Keratinocyte (primary cell): ENCODE measurements at regions not wholly inside any gene's neighbourhood (a gene's known extent, or its start where the extent isn't known, plus 50 kb on each side); places are given as distances from the start of the nearest gene placed in this dataset.

Experiments used
- DNase-seq: peaks from one replicate; pipeline ENCODE4 v3.0.0-alpha.2; 2011; ENCODE audit warnings: low read depth, missing footprints, low spot score
- FAIRE-seq: peaks from 2 replicates; lab custom pipeline; 2011; peaks lifted over from hg19 to GRCh38; lab: Jason Lieb, UNC
- H2AFZ ChIP-seq: 2 replicates; pipeline ENCODE4 v1.6.0; 2012; ENCODE audit warnings: low read length, control low read depth, inconsistent platforms; ENCODE audit not compliant: control insufficient read depth
- H3K27ac ChIP-seq: 2 replicates; pipeline ENCODE4 v1.5.1; 2011; ENCODE audit warnings: low read length; ENCODE audit not compliant: control insufficient read depth, insufficient read depth
- H3K27me3 ChIP-seq: 3 replicates; pipeline ENCODE4 v1.6.0; 2011; ENCODE audit warnings: low read length; ENCODE audit not compliant: control insufficient read depth, insufficient read depth; ENCODE audit errors: extremely low read depth
- H3K36me3 ChIP-seq, 2 experiments: 2 replicates in 1 of 2; 3 replicates in 1 of 2; pipeline ENCODE4 v1.5.1; 2011; ENCODE audit warnings: low read length in 2 of 2, mild to moderate bottlenecking in 1 of 2; ENCODE audit not compliant: control insufficient read depth in 2 of 2, insufficient read depth in 2 of 2; ENCODE audit errors: extremely low read depth in 1 of 2
- H3K4me1 ChIP-seq: 3 replicates; pipeline ENCODE4 v1.5.1; 2011; ENCODE audit warnings: low read length; ENCODE audit not compliant: control insufficient read depth, insufficient read depth; ENCODE audit errors: extremely low read depth
- H3K4me2 ChIP-seq: 3 replicates; pipeline ENCODE4 v1.6.0; 2011; ENCODE audit warnings: low read depth, low read length; ENCODE audit not compliant: control insufficient read depth, insufficient read depth; ENCODE audit errors: extremely low read depth
- H3K4me3 ChIP-seq, 3 experiments: fragments of 200-600 bp in 1 of 3; sonication (generic) in 1 of 3; 2 replicates in 2 of 3; 3 replicates in 1 of 3; pipeline ENCODE4 v1.5.1; 2011 to 2016; ENCODE audit warnings: low read length in 3 of 3, mild to moderate bottlenecking in 3 of 3, control low read depth in 2 of 3, inconsistent platforms in 1 of 3, low read depth in 1 of 3, mixed read lengths in 1 of 3, mixed run types in 1 of 3, moderate library complexity in 1 of 3; ENCODE audit not compliant: control insufficient read depth in 2 of 3, insufficient read depth in 2 of 3; ENCODE audit errors: extremely low read depth in 1 of 3
- H3K79me2 ChIP-seq: 2 replicates; pipeline ENCODE4 v1.6.0; 2012; ENCODE audit warnings: low read length; ENCODE audit not compliant: control insufficient read depth, insufficient read depth
- H3K9ac ChIP-seq: 3 replicates; pipeline ENCODE4 v1.6.0; 2011; ENCODE audit warnings: low read length; ENCODE audit not compliant: control insufficient read depth, insufficient read depth; ENCODE audit errors: extremely low read depth
- H3K9me1 ChIP-seq: 3 replicates; pipeline ENCODE4 v1.6.0; 2011; ENCODE audit warnings: low read length; ENCODE audit not compliant: control insufficient read depth, insufficient read depth; ENCODE audit errors: extremely low read depth
- H3K9me3 ChIP-seq: 2 replicates; pipeline ENCODE4 v1.5.1; 2012; ENCODE audit warnings: low read depth, low read length; ENCODE audit not compliant: control insufficient read depth
- H4K20me1 ChIP-seq: 3 replicates; pipeline ENCODE4 v1.6.0; 2011; ENCODE audit warnings: low read length; ENCODE audit not compliant: control insufficient read depth, insufficient read depth; ENCODE audit errors: extremely low read depth
- dilution Hi-C: fragments of 300-500 bp; cut with MboI; formaldehyde crosslinking; loops from one replicate; pipeline ENCODE4 v1.7.0; 2020; ENCODE audit warnings: low sequenced_read_pairs; ENCODE audit not compliant: extremely low pct_ligation_motif_present
- TF ChIP-seq, protein P1 (sequence below), 3 experiments: IDR thresholded peaks in 1 of 3; conservative IDR thresholded peaks in 1 of 3; optimal IDR thresholded peaks in 1 of 3; 2 replicates in 2 of 3; 3 replicates in 1 of 3; pipeline versions ENCODE3 to v1.5.1; 2011; ENCODE audit warnings: low read length in 3 of 3, mild to moderate bottlenecking in 3 of 3, moderate library complexity in 2 of 3, control low read depth in 1 of 3, inconsistent platforms in 1 of 3; ENCODE audit not compliant: insufficient read depth in 2 of 3; ENCODE audit errors: extremely low read depth in 1 of 3

GRCh38 chr6:95109212-95109611 lies 468.1 kb upstream of the MANEA start:
- Histone ChIP-seq H3K9ac (no peak overlapping the region), H3K79me2 (no peaks in the 10 kb centered on the region), H3K27me3 (no peaks in the 10 kb centered on the region), H3K9me1 (no peaks in the 10 kb centered on the region), H4K20me1 (no peaks in the 10 kb centered on the region), H3K27ac (no peak overlapping the region), H3K4me1 (no peaks in the 10 kb centered on the region), H2AFZ (no peak overlapping the region), H3K9me3 (no peaks in the 10 kb centered on the region), H3K4me2 (no peak overlapping the region), H3K4me3 (no peak overlapping the region), H3K36me3 (no peaks in the 10 kb centered on the region)
- TF ChIP-seq, protein P1, sequence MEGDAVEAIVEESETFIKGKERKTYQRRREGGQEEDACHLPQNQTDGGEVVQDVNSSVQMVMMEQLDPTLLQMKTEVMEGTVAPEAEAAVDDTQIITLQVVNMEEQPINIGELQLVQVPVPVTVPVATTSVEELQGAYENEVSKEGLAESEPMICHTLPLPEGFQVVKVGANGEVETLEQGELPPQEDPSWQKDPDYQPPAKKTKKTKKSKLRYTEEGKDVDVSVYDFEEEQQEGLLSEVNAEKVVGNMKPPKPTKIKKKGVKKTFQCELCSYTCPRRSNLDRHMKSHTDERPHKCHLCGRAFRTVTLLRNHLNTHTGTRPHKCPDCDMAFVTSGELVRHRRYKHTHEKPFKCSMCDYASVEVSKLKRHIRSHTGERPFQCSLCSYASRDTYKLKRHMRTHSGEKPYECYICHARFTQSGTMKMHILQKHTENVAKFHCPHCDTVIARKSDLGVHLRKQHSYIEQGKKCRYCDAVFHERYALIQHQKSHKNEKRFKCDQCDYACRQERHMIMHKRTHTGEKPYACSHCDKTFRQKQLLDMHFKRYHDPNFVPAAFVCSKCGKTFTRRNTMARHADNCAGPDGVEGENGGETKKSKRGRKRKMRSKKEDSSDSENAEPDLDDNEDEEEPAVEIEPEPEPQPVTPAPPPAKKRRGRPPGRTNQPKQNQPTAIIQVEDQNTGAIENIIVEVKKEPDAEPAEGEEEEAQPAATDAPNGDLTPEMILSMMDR (optimal IDR thresholded peaks at IDR 0.05 in 1 of 3, IDR thresholded peaks at IDR 0.05 in 1 of 3, conservative IDR thresholded peaks at IDR 0.05 in 1 of 3; ENCODE audit: extremely low read depth in 1 of 3, insufficient read depth in 2 of 3, low read length in 3 of 3): no peak
- DNase-seq: no peak
- no peak for FAIRE-seq
- dilution Hi-C loops: no loop called here

GRCh38 chr6:95110767-95111166 lies 466.6 kb upstream of the MANEA start:
- no peak overlapping the region for H3K9ac ChIP-seq
- no peak for DNase-seq
- H3K27ac ChIP-seq: no peak overlapping the region
- H3K79me2 ChIP-seq: no peaks in the 10 kb centered on the region
- H3K9me3 ChIP-seq: no peaks in the 10 kb centered on the region
- H4K20me1 ChIP-seq: no peaks in the 10 kb centered on the region
- dilution Hi-C loops: no loop called here
- H3K9me1 ChIP-seq: no peaks in the 10 kb centered on the region
- H3K4me3 ChIP-seq: no peak overlapping the region
- FAIRE-seq: no peak
- H3K4me1 ChIP-seq: no peaks in the 10 kb centered on the region
- no peaks in the 10 kb centered on the region for H3K27me3 ChIP-seq
- TF ChIP-seq, protein P1 (optimal IDR thresholded peaks at IDR 0.05 in 1 of 3, IDR thresholded peaks at IDR 0.05 in 1 of 3, conservative IDR thresholded peaks at IDR 0.05 in 1 of 3; ENCODE audit: extremely low read depth in 1 of 3, insufficient read depth in 2 of 3, low read length in 3 of 3): no peak
- H3K36me3 ChIP-seq: no peaks in the 10 kb centered on the region
- no peak overlapping the region for H3K4me2 ChIP-seq
- H2AFZ ChIP-seq: no peak overlapping the region
